H1 (cell line): ENCODE measurements at regions not wholly inside any gene's neighbourhood (a gene's known extent, or its start where the extent isn't known, plus 50 kb on each side); places are given as distances from the start of the nearest gene placed in this dataset.

Experiments used
- CTCF ChIA-PET: fragments of 300-600 bp; sonication (Branson Sonifier 250); formaldehyde crosslinking; loops from one replicate; lab custom pipeline; 2021; ENCODE audit not compliant: partially characterized antibody; lab: Charles Lee
- POLR2A ChIA-PET: fragments of 300-600 bp; sonication (Branson Sonifier 250); formaldehyde crosslinking; loops from one replicate; lab custom pipeline; 2021; ENCODE audit warnings: inconsistent platforms; ENCODE audit not compliant: partially characterized antibody; lab: Charles Lee
- DNase-seq, 2 experiments: peaks; one replicate each; pipeline versions ENCODE4 v3.0.0 to v3.0.0-alpha.2; 2010 to 2022; ENCODE audit warnings: low spot score in 2 of 2, low read depth in 1 of 2, mixed read lengths in 1 of 2
- FAIRE-seq: peaks from 2 replicates; lab custom pipeline; 2011; peaks lifted over from hg19 to GRCh38; lab: Jason Lieb, UNC
- H2AFZ ChIP-seq: 2 replicates; pipeline ENCODE4 v1.8.1; 2012; ENCODE audit warnings: low read length, inconsistent platforms
- H2AK5ac ChIP-seq: 2 replicates; pipeline ENCODE4 v1.6.1; 2013; ENCODE audit warnings: low read depth, low read length
- H2BK120ac ChIP-seq: replicated peaks from 2 replicates; pipeline ENCODE3; 2013; ENCODE audit warnings: low read depth, low read length, inconsistent platforms
- H2BK12ac ChIP-seq: 2 replicates; pipeline ENCODE4 v1.6.1; 2013; ENCODE audit warnings: low read depth, low read length
- H2BK15ac ChIP-seq: 2 replicates; pipeline ENCODE4 v1.6.1; 2013; ENCODE audit warnings: low read length
- H2BK20ac ChIP-seq: 2 replicates; pipeline ENCODE4 v1.6.1; 2013; ENCODE audit warnings: low read length
- H2BK5ac ChIP-seq: 2 replicates; pipeline ENCODE4 v1.6.1; 2013; ENCODE audit warnings: low read depth, low read length
- H3K14ac ChIP-seq: 2 replicates; pipeline ENCODE4 v1.6.1; 2013; ENCODE audit warnings: inconsistent platforms; ENCODE audit not compliant: insufficient read length
- H3K18ac ChIP-seq: 2 replicates; pipeline ENCODE4 v1.6.1; 2013; ENCODE audit warnings: low read length; ENCODE audit errors: extremely low read depth
- H3K23ac ChIP-seq: 2 replicates; pipeline ENCODE4 v1.6.1; 2013; ENCODE audit warnings: inconsistent platforms; ENCODE audit not compliant: insufficient read length
- H3K23me2 ChIP-seq: 2 replicates; pipeline ENCODE4 v1.6.1; 2013; ENCODE audit warnings: low read depth, low read length
- H3K27ac ChIP-seq: 2 replicates; pipeline ENCODE4 v1.6.1; 2011; ENCODE audit warnings: low read depth, low read length, inconsistent platforms
- H3K27me3 ChIP-seq, 4 experiments: replicated peaks in 1 of 4; 1 replicate in 1 of 4; 2 replicates in 3 of 4; pipeline versions ENCODE4 v1.6.1 to v1.8.1; 2011 to 2013; ENCODE audit warnings: low read length in 3 of 4, mild to moderate bottlenecking in 3 of 4, inconsistent platforms in 2 of 4, mixed read lengths in 2 of 4, moderate library complexity in 1 of 4; ENCODE audit not compliant: control insufficient read depth in 3 of 4, insufficient read depth in 3 of 4; ENCODE audit errors: extremely low read depth in 1 of 4
- H3K36me3 ChIP-seq, 4 experiments: 2 replicates each; pipeline versions ENCODE4 v1.6.1 to v1.8.1; 2011 to 2013; ENCODE audit warnings: mild to moderate bottlenecking in 4 of 4, low read length in 3 of 4, moderate library complexity in 2 of 4, control low read depth in 1 of 4, inconsistent platforms in 1 of 4; ENCODE audit not compliant: insufficient read depth in 4 of 4, control insufficient read depth in 2 of 4
- H3K4ac ChIP-seq: replicated peaks from 2 replicates; pipeline ENCODE3; 2013; ENCODE audit warnings: low read length, low read depth, mixed read lengths, inconsistent platforms; ENCODE audit not compliant: insufficient read length
- H3K4me1 ChIP-seq, 4 experiments: replicated peaks in 1 of 4; 1 replicate in 1 of 4; 2 replicates in 3 of 4; pipeline versions ENCODE4 v1.6.1 to v1.8.1; 2011 to 2013; ENCODE audit warnings: low read length in 3 of 4, inconsistent platforms in 2 of 4, mixed read lengths in 1 of 4; ENCODE audit not compliant: insufficient read depth in 4 of 4, control insufficient read depth in 3 of 4
- H3K4me2 ChIP-seq, 2 experiments: 2 replicates each; pipeline versions ENCODE4 v1.6.1 to v1.8.1; 2011 to 2013; ENCODE audit warnings: low read depth in 2 of 2, low read length in 2 of 2, control low read depth in 1 of 2, inconsistent platforms in 1 of 2, mild to moderate bottlenecking in 1 of 2; ENCODE audit not compliant: insufficient read depth in 1 of 2
- H3K4me3 ChIP-seq, 4 experiments: fragments of 200-600, 300-600 bp in 1 of 4; sonication (generic), shearing (Covaris generic), sonication (Bioruptor Twin) in 1 of 4; 2 replicates each; pipeline versions ENCODE4 v1.5.1 to v1.8.1; 2011 to 2016; ENCODE audit warnings: low read length in 4 of 4, low read depth in 3 of 4, control low read depth in 2 of 4, inconsistent platforms in 2 of 4, mild to moderate bottlenecking in 2 of 4, mixed read lengths in 1 of 4, moderate library complexity in 1 of 4; ENCODE audit not compliant: insufficient read depth in 2 of 4; ENCODE audit errors: extremely low read depth in 1 of 4
- H3K56ac ChIP-seq: replicated peaks from 2 replicates; pipeline ENCODE3; 2013; ENCODE audit warnings: low read depth, mild to moderate bottlenecking, mixed read lengths, low read length, inconsistent platforms; ENCODE audit not compliant: insufficient read length
- H3K79me1 ChIP-seq: 2 replicates; pipeline ENCODE4 v1.6.1; 2013; ENCODE audit warnings: low read depth, low read length, control low read depth
- H3K79me2 ChIP-seq, 2 experiments: 2 replicates each; pipeline versions ENCODE4 v1.6.1 to v1.8.1; 2012 to 2013; ENCODE audit warnings: low read length in 2 of 2, mild to moderate bottlenecking in 2 of 2, inconsistent platforms in 1 of 2; ENCODE audit not compliant: insufficient read depth in 2 of 2, control insufficient read depth in 1 of 2
- H3K9ac ChIP-seq, 4 experiments: replicated peaks in 1 of 4; 1 replicate in 1 of 4; 2 replicates in 3 of 4; pipeline versions ENCODE4 v1.6.1 to v1.8.1; 2011 to 2013; ENCODE audit warnings: low read depth in 3 of 4, low read length in 3 of 4, control low read depth in 2 of 4, mild to moderate bottlenecking in 2 of 4, moderate library complexity in 2 of 4, inconsistent platforms in 1 of 4; ENCODE audit errors: extremely low read depth in 1 of 4
- H3K9me3 ChIP-seq, 2 experiments: 2 replicates each; pipeline versions ENCODE4 v1.6.1 to v1.8.1; 2012 to 2013; ENCODE audit warnings: mild to moderate bottlenecking in 2 of 2, moderate library complexity in 2 of 2, control low read depth in 1 of 2, inconsistent platforms in 1 of 2, low read depth in 1 of 2, low read length in 1 of 2, mixed read lengths in 1 of 2; ENCODE audit not compliant: insufficient read depth in 2 of 2
- H4K20me1 ChIP-seq, 2 experiments: replicated peaks in 1 of 2; 2 replicates each; pipeline versions ENCODE3 to v1.8.1; 2011 to 2013; ENCODE audit warnings: inconsistent platforms in 2 of 2, low read length in 2 of 2, mild to moderate bottlenecking in 1 of 2; ENCODE audit not compliant: insufficient read depth in 2 of 2, control insufficient read depth in 1 of 2
- H4K5ac ChIP-seq: 2 replicates; pipeline ENCODE4 v1.6.1; 2013; ENCODE audit warnings: low read length, low read depth, mixed read lengths, inconsistent platforms; ENCODE audit not compliant: insufficient read length
- H4K8ac ChIP-seq: 2 replicates; pipeline ENCODE4 v1.8.0; 2013; ENCODE audit warnings: mild to moderate bottlenecking, moderate library complexity, low read length, inconsistent platforms; ENCODE audit not compliant: insufficient read depth; ENCODE audit errors: extremely low read depth
- H4K91ac ChIP-seq: replicated peaks from 2 replicates; pipeline ENCODE3; 2013; ENCODE audit warnings: low read length, mixed read lengths, inconsistent platforms; ENCODE audit not compliant: insufficient read length
- JUN ChIP-seq: IDR thresholded peaks from 2 replicates; pipeline ENCODE4 v1.6.1; 2011; ENCODE audit warnings: low read depth, mild to moderate bottlenecking, improper control_type of control experiment, low read length
- SAP30 ChIP-seq: fragments of 300-600 bp; sonication (generic); IDR thresholded peaks from 2 replicates; pipeline ENCODE4 v1.7.1; 2012; ENCODE audit warnings: low read length, moderate library complexity, mild to moderate bottlenecking, inconsistent platforms; ENCODE audit not compliant: insufficient read depth, insufficient replicate concordance
- SP4 ChIP-seq: IDR thresholded peaks from 2 replicates; pipeline ENCODE4 v1.6.1; 2012; ENCODE audit warnings: low read length, inconsistent platforms
- SRF ChIP-seq: IDR thresholded peaks from 2 replicates; pipeline ENCODE4 v1.6.1; 2011; ENCODE audit warnings: mild to moderate bottlenecking, low read depth, low read length, moderate library complexity
- WGBS, 2 experiments: shearing (Covaris generic) in 1 of 2; methylation state at CpG; one replicate each; pipeline versions ENCODE4 v1.1.6 to v1.1.7; 2013 to 2015; ENCODE audit warnings: low lambda C conversion rate in 2 of 2, mixed read lengths in 2 of 2, inconsistent platforms in 1 of 2, low coverage in 1 of 2, missing lambda C conversion rate in 1 of 2; ENCODE audit not compliant: insufficient replicate concordance in 2 of 2, insufficient coverage in 1 of 2, insufficient read length in 1 of 2; ENCODE audit errors: extremely low coverage in 1 of 2, missing lambda C conversion rate in 1 of 2; 5-methylcytosine and 5-hydroxymethylcytosine counted together

DNA sequence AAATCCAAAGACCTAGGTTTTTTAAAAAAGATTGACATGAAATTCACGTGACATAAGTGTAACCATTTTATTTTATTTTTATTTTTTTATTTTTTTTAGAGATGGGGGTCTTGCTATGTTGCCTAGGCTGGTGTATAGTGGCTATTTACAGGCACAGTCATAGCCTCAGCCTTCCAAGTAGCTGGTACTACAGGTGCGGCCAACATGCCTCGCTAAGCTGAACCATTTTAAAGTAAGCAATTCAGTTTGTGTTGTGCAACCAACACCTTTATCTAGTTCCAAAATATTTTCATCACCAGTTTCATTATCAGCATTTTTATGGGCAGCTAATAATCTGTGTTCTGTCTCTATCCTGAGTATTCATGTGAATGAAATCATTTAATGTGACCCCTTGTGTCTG is 107.5 kb upstream of the ENPEP start:
- no peaks in the 10 kb centered on the region for H3K79me2 ChIP-seq
- H3K23me2 ChIP-seq, result no peaks in the 10 kb centered on the region
- H3K9ac ChIP-seq, result no peak overlapping the region
- 93% methylated on average over 3 of the region's 3 CpGs; no CpG with 5 or more reads in 1 of the 2 experiments for WGBS, 2 experiments
- H3K36me3 ChIP-seq, result no peaks in the 10 kb centered on the region
- DNase-seq (no peak), FAIRE-seq (no peak)
- no peak overlapping the region for H3K4ac ChIP-seq
- no peak overlapping the region for H2BK15ac ChIP-seq
- no peaks in the 10 kb centered on the region for H3K27me3 ChIP-seq
- H4K8ac ChIP-seq, result no peak overlapping the region
- peaks cover 0 to 6% (median 0%) of the 10 kb centered on the region in 4 experiments; a peak in 1 of 7 replicates for H3K4me1 ChIP-seq
- no peak overlapping the region for H2BK12ac ChIP-seq
- H4K91ac ChIP-seq, result no peak overlapping the region
- H2BK5ac ChIP-seq, result no peak overlapping the region
- no peak overlapping the region for H2AK5ac ChIP-seq
- H4K20me1 ChIP-seq, result no peaks in the 10 kb centered on the region
- H4K5ac ChIP-seq, result no peak overlapping the region
- no peak for TF ChIP-seq SRF
- no peak for TF ChIP-seq JUN
- no peak for TF ChIP-seq SAP30
- TF ChIP-seq SP4, result no peak
- CTCF ChIA-PET, result interaction anchor here (0.7 to 1.3 kb wide), 2 partner anchors 12 to 85 kb away, joined by 3 read pairs; no protein-coding TSS in a partner anchor
- no peak overlapping the region for H2BK120ac ChIP-seq
- no peak overlapping the region for H3K27ac ChIP-seq
- no peaks in the 10 kb centered on the region for H3K9me3 ChIP-seq
- H3K18ac ChIP-seq, result no peak overlapping the region
- H3K23ac ChIP-seq, result no peak overlapping the region
- no peak overlapping the region for H2AFZ ChIP-seq
- H3K79me1 ChIP-seq, result no peaks in the 10 kb centered on the region
- H3K4me3 ChIP-seq, result no peak overlapping the region
- POLR2A ChIA-PET, result no interaction called here
- H3K4me2 ChIP-seq, result no peak overlapping the region
- no peak overlapping the region for H3K14ac ChIP-seq
- H3K56ac ChIP-seq, result no peak overlapping the region
- no peak overlapping the region for H2BK20ac ChIP-seq
